KOPT-K1 (cell line): ENCODE measurements at regions not wholly inside any gene's neighbourhood (a gene's known extent, or its start where the extent isn't known, plus 50 kb on each side); places are given as distances from the start of the nearest gene placed in this dataset.

Experiments used
- H3K27ac ChIP-seq: fragments of 200-600 bp; sonication (generic); 2 replicates; pipeline ENCODE4 v1.5.1; 2016; ENCODE audit warnings: antibody characterized with exemption, mild to moderate bottlenecking, low read depth, low read length; ENCODE audit not compliant: poor library complexity, severe bottlenecking
- H3K36me3 ChIP-seq: fragments of 200-600 bp; sonication (generic); 2 replicates; pipeline ENCODE4 v1.5.1; 2017; ENCODE audit warnings: antibody characterized with exemption, mild to moderate bottlenecking, low read length, moderate library complexity; ENCODE audit not compliant: insufficient read depth
- H3K9me3 ChIP-seq: fragments of 200-600 bp; sonication (generic); 2 replicates; pipeline ENCODE4 v1.5.1; 2017; ENCODE audit warnings: antibody characterized with exemption, low read length, mild to moderate bottlenecking; ENCODE audit not compliant: insufficient read depth, poor library complexity, severe bottlenecking

DNA sequence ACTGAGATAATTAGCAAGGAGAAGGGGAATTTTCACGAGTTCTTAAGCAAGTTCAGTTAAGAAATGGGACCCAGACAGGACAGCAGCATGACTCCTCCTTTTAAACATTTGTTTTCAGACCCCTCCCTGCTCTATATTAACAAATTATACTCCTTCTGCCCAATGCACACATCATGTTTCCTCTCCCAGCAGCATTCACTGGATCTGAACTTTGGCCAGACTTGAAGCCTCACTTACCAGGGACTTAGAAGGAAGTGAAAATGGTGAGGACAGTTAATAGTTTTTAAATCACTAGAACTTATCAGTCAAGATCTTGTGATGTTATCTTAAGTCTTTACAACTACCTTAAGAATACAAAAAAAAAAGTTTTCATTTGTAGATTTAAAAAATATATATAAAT is 1174.7 kb upstream of the MAP3K7 start:
- Histone ChIP-seq H3K9me3 (no peaks in the 10 kb centered on the region), H3K36me3 (no peaks in the 10 kb centered on the region), H3K27ac (no peak overlapping the region)

GRCh38 chr6:91754691-91755090 is 1167.8 kb upstream of the MAP3K7 start:
- Histone ChIP-seq H3K9me3 (no peaks in the 10 kb centered on the region), H3K36me3 (no peaks in the 10 kb centered on the region), H3K27ac (no peak overlapping the region)

- Histone ChIP-seq H3K36me3 (no peaks in the 10 kb centered on the region), H3K9me3 (no peaks in the 10 kb centered on the region), H3K27ac (no peak overlapping the region)
Observed at GRCh38 chr6:91751526-91751925, 1164.7 kb upstream of the MAP3K7 start.

GRCh38 chr6:91744566-91744965 is 1157.7 kb upstream of the MAP3K7 start:
- no peaks in the 10 kb centered on the region for H3K36me3 ChIP-seq
- no peak overlapping the region for H3K27ac ChIP-seq
- no peaks in the 10 kb centered on the region for H3K9me3 ChIP-seq

GRCh38 chr6:91743756-91744155 is 1156.9 kb upstream of the MAP3K7 start:
- no peaks in the 10 kb centered on the region for H3K9me3 ChIP-seq

DNA sequence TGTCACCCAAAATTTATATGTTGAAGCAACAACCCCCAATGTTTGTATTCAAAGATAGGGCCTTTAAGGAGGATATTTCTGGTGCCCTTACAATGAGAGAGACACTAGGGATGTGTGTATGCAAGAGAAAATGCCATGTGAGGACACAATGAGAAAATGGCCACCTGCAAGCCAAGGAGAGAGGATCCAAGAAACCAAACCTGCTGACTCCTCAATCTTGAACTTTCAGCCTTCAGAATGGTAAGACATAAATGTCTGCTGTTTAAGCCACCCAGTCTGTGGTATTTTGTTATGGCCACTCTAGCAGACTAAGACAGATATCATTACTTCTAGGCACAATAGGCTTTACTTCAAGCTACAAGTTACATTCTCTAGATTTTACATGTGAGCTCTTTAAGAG is 1145.1 kb upstream of the MAP3K7 start:
- Histone ChIP-seq H3K27ac (no peak overlapping the region), H3K9me3 (no peaks in the 10 kb centered on the region), H3K36me3 (no peaks in the 10 kb centered on the region)

More at GRCh38 chr6:91743756-91744155, 1156.9 kb upstream of the MAP3K7 start:
- Histone ChIP-seq H3K36me3 (no peaks in the 10 kb centered on the region), H3K27ac (no peak overlapping the region)

GRCh38 chr6:91730710-91731109 is 1143.8 kb upstream of the MAP3K7 start:
- Histone ChIP-seq H3K9me3 (no peaks in the 10 kb centered on the region), H3K27ac (no peak overlapping the region), H3K36me3 (no peaks in the 10 kb centered on the region)

- no peak overlapping the region for H3K27ac ChIP-seq
- no peaks in the 10 kb centered on the region for H3K36me3 ChIP-seq
- no peaks in the 10 kb centered on the region for H3K9me3 ChIP-seq
Observed at GRCh38 chr6:91720324-91720723, 1133.5 kb upstream of the MAP3K7 start.

DNA sequence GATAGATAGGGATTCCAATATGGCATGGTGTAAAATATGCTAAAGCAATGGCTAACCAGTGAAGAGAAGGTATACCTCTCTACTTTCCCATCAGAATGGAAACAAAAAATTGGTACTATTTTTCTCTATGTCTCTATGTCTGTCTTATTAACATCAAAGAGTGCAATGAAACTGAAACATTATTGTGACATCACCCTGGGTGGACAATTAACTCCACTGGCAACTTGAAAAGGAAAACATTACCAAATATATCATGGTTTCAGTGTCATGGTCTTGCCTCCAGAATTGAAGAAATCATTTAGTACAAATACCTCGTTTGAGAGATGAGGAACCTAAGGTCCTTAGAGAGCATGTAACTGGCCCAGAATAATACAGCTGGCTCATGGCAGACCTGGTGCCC is 1132.5 kb upstream of the MAP3K7 start:
- no peaks in the 10 kb centered on the region for H3K9me3 ChIP-seq
- H3K27ac ChIP-seq = no peak overlapping the region
- no peaks in the 10 kb centered on the region for H3K36me3 ChIP-seq

- Histone ChIP-seq H3K27ac (no peak overlapping the region), H3K36me3 (no peaks in the 10 kb centered on the region), H3K9me3 (no peaks in the 10 kb centered on the region)
Observed at GRCh38 chr6:91718198-91718597, 1131.3 kb upstream of the MAP3K7 start.

- no peaks in the 10 kb centered on the region for H3K36me3 ChIP-seq
- H3K9me3 ChIP-seq = no peaks in the 10 kb centered on the region
- no peak overlapping the region for H3K27ac ChIP-seq
Observed at GRCh38 chr6:91717094-91717493, 1130.2 kb upstream of the MAP3K7 start.

DNA sequence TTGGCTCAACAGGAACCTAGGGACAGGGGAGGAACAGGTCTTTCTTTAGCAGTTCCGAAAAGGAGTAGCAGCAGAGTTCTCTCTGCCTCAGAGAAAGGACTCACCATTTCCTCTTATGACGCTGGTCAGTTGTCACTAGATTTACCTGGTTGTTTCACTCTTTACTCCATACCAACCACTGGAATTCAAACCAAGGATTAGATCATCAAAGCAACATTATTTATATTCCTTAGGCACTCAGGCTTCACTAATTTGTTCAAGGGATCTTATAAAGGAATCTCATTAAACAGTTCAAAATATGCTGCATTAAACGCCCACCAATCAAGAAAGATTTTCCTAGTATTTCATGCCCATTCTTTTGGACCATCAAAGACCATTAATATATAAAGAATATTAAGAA is 1129.5 kb upstream of the MAP3K7 start:
- H3K27ac ChIP-seq = no peak overlapping the region
- H3K36me3 ChIP-seq = no peaks in the 10 kb centered on the region
- no peaks in the 10 kb centered on the region for H3K9me3 ChIP-seq

DNA sequence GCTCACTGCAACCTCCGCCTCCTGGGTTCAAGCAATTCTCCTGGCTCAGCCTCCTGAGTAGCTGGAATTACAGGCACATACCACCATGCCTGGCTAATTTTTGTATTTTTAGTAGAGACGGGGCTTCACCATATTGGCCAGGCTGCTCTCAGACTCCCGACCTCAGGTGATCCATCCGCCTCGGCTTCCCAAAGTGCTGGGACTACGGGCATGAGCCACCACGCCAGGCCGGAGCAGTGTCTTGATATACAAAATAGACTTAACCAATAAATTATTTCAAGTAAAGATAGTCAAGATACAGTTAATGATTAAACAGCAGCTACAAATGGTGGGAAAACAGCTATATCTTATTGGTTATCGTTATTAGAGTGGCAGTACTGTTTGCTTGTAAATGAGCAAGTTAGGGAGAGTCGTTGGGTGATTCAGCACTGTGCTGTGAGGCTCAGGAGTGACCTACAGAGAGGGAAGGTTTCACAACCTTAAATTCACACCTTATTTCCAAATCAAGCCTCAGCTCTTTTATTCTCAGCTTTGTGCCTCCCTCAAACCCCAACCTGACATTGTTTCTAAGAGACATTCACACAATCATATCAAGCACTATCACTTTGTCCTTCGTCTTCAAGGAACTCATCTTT is 1128.4 kb upstream of the MAP3K7 start:
- Histone ChIP-seq H3K36me3 (no peaks in the 10 kb centered on the region), H3K9me3 (no peaks in the 10 kb centered on the region)

GRCh38 chr6:91713911-91714310 is 1127.0 kb upstream of the MAP3K7 start:
- H3K27ac ChIP-seq = no peak overlapping the region
- H3K36me3 ChIP-seq = no peaks in the 10 kb centered on the region
- no peaks in the 10 kb centered on the region for H3K9me3 ChIP-seq

More for the DNA sequence above, 1128.4 kb upstream of the MAP3K7 start:
- no peak overlapping the region for H3K27ac ChIP-seq

DNA sequence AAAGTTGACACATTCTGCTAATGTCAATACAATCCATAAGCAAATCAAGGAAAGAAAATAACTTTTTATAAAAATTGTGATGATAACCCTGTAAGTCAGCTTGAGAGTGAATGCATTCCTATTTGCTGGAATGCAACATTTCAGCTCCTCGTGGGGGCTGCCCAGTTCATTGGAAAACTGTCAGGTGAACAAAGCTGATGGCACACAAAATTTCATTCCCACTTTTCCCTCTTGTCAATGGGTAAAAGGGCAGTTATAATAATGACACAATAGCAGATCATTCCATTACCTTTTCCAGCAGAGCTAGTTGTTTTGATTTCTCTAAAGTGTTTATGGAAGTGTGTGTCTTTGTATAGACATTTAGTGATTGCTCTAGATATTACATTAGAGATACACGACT is 1124.6 kb upstream of the MAP3K7 start:
- Histone ChIP-seq H3K27ac (no peak overlapping the region), H3K9me3 (no peaks in the 10 kb centered on the region), H3K36me3 (no peaks in the 10 kb centered on the region)

DNA sequence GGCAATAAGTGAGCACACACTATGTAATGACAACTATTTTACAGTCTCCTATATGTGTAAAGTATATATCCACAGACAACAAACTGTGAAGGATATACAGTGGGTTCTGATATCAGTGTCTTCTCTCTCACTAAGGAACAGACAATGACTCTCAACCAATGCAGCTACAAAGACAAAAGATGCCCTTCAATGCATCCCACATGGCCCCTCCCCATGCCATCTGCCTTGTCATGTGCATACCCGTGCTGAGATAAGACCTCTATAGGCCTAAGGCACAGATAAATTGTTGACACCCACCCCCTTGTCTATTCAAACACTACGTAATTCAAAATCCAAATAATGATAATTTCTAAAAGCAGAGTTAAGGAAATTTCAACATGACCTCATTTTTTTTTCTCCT is 1123.5 kb upstream of the MAP3K7 start:
- H3K27ac ChIP-seq = no peak overlapping the region
- no peaks in the 10 kb centered on the region for H3K36me3 ChIP-seq
- H3K9me3 ChIP-seq = no peaks in the 10 kb centered on the region
